Activated T-cell treated with anti-CD3 and anti-CD28 coated beads, Interleukin-2, amount 50 U/mL, for 48 hours (primary cell): ENCODE measurements at regions not wholly inside any gene's neighbourhood (a gene's known extent, or its start where the extent isn't known, plus 50 kb on each side); places are given as distances from the start of the nearest gene placed in this dataset.

Experiments used
- DNase-seq, 2 experiments: peaks; one replicate each; pipeline ENCODE4 v3.0.0-alpha.2; 2020

DNA sequence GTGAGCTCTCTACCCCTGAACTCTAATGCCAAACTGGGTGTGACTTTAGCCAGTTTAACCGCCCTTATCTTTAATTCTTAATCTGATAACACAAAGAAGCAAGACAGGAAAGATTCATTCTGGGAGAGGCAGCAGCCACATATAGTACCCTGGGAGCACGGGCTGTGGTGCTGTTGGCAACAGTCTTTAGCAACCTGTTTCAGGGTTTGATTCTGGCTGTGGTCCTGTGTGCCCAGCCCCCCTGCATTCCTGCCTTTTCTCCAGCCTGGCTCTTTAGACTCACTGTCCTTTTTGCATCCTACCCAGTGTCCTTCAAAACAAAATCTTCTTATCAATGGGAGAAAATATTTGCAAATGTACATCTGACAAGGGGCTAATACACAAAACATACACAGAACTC is 275.2 kb downstream of the GXYLT1 start:
- no peak for DNase-seq

DNA sequence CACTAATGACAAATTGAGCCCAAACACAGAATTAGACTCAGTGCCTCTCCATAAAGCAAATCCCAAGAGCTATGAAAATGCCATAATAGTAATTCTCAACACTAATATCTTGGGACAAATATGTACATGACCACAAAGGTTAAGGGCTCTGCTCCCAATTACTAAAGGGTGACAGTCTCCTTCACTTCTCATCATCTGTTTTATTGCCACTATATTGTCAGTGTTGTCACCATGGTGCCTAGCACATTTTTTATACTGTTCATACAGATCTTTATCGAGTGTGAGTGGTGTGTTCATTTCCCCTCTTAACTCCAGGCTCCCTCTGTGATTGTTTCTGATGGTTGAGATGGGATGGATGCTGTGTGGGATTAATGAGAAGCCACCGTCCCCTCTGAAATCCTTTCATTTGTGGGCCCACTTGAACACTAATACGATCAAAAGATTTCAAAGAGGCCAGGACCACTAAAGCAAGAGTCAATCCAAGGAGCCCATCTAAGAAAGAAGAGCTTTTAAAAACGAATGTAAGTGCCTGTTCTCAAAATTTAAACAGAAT is 277.7 kb downstream of the GXYLT1 start:
- DNase-seq: no peak

DNA sequence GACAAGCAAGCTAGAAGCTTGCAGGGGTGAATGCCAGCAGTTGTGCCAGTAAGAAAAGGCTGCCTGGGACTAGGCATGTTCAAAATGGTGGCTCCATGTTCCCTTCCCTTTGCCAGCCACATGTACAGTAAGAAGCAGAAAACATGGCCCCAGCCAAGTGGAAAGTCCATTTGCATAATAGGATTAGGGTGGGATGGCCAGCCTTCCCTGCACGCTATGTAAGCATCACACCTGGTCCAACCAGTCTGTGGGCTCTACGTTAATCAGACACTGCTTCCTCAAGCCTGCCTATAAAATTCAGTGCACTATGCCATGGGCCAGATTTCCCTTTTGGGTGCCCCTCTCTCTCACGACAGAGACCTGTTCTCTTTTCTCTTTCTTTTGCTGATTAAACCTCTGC is 288.4 kb downstream of the GXYLT1 start:
- no peak for DNase-seq

DNA sequence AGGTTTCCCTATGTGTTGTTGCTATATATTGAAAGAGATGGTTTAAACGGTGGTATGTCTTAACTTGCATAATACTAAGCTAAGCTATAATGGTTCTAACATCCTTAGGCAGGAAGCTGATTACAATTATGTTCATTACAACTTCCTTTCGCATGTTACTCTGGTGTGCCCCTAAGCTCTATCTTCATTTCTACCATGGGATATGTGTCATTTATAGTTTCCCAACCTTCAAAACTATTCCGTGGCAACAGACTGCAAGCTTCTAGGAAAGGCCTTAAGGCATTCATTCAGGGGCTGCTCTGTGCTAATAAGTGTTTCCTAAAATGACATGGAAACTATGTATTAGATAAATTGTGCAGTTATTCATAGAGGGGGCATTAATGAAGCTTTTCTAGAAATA is 294.6 kb downstream of the GXYLT1 start:
- no peak for DNase-seq

DNA sequence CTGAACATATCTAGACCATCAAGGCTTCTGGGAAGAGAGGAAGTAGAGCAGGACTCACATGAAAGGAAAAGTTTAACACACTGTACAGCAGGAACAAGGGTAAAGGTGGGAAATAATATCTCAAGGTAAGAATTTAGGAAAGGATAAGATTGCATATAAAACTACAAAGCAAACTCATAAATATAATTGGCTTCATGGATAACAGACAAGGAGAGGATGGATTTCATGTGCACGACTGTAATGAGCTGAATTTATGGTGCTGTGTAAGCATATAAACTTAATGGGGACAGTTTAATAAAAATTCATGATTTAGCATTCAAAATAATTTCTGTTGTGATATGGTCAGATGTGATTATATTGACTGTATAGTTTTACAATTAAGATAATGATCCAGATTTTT is 298.0 kb downstream of the GXYLT1 start:
- no peak for DNase-seq

DNA sequence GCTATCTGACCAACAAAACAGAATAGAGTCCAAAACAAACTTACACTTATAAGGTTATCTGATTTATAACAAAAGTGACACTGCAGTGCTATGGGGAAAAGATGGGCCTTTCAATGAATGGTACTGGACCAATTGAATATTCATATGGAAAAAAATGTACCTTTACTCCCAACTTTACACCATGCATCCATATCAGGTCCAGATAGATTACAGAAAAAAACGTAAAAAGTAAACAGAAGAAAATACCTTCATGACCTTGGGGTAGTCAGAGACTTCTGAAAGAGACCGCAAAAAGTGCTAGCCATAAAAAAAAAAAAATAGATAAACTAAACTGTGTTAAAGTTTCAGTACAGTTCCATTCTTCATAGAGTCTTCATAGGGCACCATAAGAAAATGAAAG is 308.3 kb downstream of the GXYLT1 start:
- no peak for DNase-seq

DNA sequence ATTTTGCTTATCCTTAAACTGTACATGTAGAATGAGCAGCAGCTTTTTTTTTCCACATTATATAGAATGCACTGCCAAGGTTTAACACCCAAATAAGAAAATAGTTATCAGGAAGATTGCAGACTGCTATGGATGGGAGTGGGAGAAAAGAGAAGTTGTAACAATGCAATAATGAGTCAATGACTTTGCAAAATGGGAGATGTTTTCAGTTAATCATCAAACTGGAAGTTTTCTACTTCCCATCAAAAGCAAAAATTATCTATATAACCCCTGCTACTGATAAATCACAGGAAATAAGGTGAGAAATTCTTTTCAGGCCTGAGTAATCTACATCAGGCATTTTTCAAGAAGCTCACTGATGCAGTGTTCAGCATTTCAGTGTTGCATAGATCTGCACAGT is 309.1 kb downstream of the GXYLT1 start:
- DNase-seq: no peak

DNA sequence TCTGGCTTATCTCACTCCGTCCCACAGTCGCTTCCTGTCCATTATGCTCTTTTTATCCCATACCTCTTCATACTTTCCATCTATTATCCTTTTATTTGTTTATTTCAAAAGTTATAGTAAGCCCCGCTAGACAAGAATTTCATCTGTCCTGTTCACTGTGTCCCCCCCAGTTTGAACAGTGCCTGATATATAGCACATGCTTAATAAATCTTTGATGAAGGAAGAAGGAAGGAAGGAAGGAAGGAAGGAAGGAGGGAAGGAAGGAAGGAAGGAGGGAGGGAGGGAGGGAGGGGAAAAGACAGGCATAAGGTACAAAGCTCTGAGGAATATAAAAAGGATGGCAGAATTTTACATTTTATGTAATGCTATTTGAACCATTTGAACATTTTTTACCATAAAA is 324.7 kb downstream of the GXYLT1 start:
- no peak for DNase-seq

DNA sequence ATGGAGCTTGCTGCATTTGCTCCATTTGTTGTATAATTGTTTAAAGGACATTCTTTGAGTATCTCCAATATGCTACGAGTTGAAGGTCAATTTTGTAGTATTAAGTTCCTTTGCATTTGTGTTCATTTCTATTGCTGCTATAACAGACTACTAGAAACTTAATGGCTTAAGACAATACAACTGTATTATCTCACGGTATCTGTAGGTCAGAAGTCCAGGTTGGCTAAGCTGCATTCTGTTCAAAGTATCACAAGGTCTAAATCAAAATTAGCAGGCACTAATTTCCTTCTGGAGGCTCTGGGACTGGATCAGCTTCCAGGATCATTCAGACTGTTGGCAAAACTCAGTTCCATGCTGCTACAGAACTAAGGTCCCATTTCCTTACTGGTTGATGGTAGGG is 340.6 kb downstream of the GXYLT1 start:
- no peak for DNase-seq

DNA sequence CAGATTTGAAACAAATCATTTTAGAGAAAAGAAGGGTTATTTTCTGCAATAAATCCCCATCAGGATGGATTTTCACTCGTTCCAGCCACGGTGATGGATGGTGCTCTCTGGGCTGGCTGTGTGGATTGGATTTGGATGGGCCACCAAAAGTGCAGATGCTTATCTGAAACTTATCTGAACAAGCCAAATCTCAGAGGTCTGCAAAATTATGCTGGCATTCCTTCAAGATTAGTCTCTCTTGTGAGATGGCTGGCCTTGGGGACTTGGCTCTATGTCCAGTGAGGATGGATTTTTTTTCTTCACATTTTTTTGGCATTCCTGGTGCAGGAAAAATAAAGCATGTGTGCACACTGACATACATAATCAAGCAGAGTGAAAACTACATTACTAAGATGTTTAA is 341.9 kb downstream of the GXYLT1 start:
- DNase-seq: no peak

DNA sequence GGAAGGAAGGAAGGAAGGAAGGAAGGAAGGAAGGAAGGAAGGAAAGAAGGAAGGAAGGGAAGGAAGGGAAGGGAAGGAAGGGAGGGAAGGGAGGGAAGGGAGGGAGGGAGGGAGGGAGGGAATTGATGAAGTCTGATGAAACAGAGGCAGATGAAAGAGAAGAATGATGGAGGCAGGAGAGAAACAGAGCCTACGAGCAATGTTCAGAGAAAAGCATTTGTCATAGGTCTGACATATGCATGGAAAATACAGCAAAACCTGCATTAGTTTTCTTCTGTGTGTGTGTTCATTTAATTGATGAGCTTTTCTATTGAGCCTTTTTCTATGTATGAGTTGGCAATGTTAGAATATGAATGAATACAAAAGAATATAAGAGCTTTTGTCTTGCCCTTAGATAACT is 343.4 kb downstream of the GXYLT1 start:
- DNase-seq: no peak

DNA sequence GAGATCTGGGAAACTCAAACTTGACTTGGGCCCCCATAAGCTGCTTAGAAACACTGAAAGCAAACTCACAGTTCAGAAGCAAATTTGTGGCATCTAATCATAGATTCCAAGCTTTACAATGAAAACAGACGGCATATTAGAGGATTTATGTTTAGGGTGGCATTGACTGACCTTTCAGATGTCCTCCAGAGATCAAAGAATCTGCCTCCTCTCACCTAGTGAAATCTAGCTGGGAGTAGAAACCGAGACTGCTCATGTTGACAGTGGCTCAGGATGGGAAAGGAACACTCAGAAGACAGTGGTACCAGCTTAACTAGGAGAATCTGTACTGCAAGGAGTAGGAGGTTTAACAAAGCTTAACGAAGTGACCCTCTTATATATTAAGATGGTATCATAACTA is 345.0 kb downstream of the GXYLT1 start:
- DNase-seq: no peak

DNA sequence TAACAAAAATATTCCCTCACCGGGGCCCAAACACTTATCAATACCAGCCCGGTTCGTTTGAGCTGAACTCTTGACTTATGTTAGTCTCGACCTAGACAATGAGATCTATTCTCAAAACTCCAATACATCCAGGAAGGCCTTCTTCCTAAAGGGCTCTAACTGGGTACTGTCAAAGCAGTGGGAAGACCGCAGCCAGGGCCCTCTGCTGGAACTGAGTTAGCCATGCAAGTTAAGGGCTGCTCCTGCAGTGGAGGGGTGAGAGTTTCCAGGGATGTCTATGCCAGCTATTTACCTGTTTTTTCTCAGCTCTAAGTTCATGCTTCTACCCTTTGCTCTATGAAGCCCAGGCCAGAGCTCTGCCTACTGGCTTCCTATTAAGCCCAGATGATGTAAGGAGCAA is 348.8 kb downstream of the GXYLT1 start:
- no peak for DNase-seq

DNA sequence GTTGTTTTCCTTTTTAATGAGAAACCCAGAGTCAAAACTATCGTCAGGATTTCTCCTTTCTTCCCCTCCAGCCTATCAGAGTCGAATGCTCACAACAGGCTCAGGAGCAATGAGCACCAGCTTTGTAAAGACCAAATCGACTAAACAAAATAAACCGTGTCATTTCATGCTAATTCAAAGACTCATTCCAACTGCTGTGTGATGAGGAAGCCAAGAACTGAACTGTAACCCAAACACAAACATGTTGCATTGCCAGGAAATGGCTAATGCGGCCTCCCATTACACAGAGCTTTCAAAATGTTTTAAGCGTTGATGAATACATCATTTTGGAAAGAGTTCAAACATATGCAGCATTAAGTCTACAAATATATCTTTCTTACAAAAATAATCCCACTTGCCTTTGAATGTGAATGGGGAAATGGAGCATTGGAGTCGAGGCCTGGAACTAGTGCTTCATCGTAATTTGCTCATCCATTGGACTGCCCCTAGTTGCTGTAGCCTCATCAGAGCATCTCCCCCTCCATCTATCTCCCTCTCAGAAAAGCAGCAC is 349.5 kb downstream of the GXYLT1 start:
- DNase-seq: no peak

DNA sequence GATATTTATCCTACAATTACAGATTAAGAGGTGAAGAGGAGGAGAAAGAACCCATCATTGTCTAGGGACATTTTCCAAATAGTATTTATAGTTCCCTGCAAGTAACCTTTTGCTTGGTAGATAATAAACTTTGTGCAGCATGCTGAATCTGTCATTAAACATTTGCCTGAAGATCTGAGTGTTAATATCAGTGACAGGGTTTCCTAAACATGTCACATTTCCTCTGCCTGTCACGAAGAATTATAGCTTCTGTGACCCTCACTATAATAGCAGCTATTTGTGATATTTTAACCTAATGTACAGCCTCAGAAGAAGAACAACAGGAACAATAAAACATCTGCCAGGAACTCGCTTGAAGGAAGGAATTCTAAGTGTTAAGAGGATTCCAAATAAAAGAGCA is 350.3 kb downstream of the GXYLT1 start:
- DNase-seq: no peak

DNA sequence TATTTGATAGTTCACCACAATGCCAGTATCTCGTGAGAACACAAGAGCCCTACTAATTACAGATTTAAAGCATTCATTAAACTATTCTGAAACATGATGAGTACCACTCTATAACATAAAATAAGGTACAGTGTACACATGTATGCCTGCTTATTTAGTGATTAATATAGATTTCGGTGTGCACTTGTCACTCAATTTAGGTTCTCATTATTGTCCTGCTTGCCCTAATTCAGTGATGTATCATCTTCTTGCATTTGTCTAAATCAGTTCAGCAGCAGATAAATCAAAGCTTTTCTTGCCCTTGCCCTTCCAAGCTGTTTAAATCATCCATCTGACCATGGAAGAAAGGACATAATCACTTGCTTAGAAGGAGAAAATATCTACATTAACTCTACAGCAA is 359.7 kb downstream of the GXYLT1 start:
- no peak for DNase-seq

DNA sequence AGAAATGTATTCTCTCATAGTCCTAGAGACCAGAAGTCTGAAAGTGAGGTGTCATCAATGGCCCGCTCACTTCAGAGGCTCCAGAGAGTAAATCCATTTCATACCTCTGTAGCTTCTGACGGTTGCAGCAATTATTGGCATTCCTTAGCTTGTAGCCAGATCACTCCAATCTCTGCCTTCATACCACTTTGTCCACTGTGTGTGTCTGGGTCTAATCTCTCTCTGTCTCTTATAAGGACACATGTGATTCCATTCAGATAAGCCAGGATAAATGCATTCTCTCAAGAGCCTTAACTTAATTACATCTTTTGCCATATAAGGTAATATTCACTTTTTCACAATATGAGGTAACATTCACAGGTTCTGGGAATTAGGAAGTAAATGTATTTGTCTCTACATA is 365.7 kb downstream of the GXYLT1 start:
- no peak for DNase-seq

DNA sequence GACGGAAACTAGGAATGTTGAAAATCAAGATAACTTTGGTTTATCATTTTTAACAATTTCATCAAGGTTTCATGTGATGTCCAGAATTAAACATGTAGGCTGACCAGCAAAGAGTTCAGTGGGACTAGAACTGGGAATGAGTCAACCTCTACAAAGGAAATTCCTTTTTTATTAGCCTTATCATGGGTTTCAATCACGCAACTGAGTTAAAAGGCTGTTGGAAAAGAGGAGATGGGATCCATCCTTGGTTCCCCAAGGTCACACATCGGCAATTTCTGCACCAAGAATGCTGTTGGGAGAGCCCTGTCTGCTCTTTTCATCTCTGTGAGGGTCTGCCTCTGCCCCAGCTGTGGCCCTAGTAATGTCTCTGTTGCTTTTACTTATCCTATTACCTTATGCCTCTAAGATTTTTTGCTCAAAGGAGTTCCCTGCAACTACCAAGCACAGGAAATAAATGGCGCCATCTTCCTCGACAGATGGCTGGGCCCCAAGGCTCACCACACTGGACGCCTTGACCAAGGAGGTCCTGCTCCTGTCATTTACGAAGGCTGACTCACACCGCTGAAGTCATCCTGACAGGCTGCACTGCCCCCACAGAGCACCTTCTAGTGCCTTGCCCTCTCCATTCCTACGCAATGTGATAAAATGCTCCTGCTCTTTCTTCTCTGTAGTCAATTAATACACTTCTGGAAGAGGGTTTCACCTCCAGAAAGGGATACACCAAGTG is 367.4 kb downstream of the GXYLT1 start:
- DNase-seq: no peak

DNA sequence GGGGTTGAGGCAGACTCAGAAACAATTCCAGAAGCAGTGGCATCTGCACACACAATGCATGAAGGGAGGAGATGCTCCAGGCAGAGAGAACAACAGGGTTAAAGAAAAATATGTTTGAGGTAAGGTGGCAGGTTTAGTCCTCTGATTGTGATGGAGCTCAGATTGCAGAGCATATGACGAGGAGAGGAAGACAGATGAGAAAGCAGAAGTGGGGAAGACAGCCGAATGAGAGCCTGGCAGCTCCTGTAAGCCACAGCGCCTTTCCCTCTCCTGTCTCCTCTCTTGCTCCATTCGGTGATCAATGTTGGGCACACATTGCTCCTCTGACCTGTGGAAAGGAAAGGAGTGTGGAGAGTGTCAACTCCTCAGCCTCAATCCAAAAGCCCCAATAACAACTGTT is 372.2 kb downstream of the GXYLT1 start:
- DNase-seq: no peak

DNA sequence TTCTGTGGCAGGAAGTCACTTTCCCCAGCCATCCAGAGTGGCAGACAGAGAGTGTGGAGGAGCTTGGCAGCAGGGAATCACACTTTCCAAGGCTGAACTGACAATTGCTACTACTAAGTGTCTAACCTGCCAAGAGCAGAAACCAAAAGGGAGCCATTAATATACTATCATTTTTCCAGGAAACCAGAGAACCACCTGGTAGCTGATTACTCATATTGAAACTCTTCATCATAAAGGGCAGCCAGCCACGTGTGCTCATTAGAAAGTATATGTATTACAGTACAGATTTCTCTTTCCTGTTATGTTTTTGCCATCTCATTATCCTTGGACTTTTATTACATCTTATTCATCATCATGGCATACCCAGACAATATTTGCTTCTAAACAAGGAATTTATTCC is 374.9 kb downstream of the GXYLT1 start:
- no peak for DNase-seq

DNA sequence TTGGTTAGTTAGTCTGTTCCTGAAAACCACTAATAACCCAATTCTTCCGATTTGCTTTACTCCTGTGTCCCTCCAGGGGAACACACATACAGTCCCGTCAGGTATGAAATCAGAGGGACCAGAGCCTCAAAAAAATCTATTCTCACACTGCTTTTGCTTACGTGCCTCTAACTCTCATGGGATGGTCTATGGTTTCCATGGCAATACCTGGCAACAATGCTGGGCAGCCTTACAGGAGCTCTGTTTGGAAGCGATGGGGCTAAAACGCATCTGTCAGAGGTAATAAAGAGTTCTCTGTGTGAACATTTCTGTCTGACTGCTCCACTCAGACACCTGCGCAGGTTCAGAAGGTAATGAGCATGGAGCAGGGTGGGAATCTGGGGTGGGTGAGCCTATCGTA is 376.2 kb downstream of the GXYLT1 start:
- DNase-seq: no peak

DNA sequence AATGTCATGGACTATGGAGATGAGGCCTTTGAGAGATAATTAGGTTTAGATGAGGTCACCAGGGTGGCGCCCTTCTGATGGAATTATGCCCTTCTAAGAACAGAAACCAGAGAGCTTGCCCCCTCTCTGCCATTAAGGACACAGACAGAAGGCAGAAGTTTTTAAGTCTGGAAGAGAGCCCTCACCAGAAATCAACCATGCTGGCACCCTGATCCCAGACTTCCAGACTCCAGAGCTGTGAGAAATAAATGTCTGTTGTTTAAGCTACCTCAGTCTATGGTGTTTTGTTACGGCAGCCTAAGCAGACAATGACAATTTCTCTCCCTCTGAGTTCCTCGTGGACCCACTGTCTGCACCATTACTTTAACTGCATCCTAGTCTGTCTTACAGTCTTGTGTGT is 382.0 kb downstream of the GXYLT1 start:
- DNase-seq: no peak

DNA sequence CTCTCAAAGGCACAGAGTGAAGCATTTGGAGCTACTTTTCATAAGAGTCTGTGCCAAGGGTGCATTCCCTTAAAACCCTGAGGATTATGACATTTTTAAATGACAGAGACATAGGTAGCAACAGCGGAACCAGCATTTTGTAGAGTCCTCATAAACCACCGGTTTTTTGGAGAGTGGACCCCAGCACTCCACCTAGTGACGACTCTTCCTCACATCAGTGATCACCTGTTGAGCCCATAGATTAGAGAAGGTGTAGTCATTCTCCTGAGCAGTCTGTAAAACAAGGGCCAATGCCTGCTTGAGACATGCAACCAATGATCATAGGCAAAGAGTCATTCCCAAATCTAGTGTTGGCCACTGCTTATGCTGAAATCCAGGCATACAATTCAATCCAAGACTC is 399.1 kb downstream of the GXYLT1 start:
- DNase-seq: no peak

DNA sequence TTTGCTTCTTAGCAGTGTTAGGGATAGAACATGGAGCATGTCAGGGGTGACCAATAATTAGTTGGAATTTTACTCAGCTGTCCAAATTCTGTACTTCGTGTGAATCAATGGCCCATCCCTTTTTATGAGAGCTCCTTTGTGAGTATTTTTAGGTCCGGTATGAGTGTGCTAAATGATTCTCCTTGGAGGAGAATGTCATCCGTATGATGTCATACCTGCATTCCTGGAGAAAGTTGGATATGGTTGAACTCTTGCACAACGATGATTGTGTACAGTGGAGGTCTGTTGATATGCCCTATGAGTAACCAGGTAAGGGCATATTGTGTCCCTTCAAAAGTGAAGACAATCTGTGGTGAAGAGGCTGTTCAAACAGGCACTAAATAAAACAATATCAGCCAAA is 400.8 kb downstream of the GXYLT1 start:
- no peak for DNase-seq

DNA sequence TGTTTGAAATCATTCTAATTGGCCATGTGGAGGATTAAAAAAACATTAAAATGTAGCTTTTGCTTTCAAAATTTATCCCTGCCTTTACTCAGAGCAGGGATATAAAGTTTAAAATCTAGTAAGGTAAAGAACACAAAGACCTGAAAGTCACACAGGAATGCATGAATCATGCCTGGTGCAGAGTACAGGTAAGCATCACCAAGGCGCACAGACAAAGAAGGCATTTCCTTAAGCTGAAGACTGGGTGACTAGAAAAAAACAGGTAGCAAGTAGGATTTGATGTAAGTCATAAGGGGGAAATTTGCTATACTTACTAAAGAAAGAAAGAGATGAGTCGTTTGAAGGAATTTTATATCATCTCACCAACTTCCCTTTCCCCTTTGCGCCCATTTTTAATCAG is 405.6 kb downstream of the GXYLT1 start:
- no peak for DNase-seq
